RWPE2 (cell line): ENCODE measurements at regions not wholly inside any gene's neighbourhood (a gene's known extent, or its start where the extent isn't known, plus 50 kb on each side); places are given as distances from the start of the nearest gene placed in this dataset.
A peak's percentile ranks its signal among the peaks of the same experiment; 100 is the strongest.

ENCODE experiments used
- ATAC-seq: fragments of 200-7000 bp; cut with Tn5 transposase; 3 replicates; pipeline ENCODE4 v1.9.1; 2021; ENCODE audit warnings: low read depth
- DNase-seq: peaks from one replicate; pipeline ENCODE4 v3.0.0-alpha.2; 2020; ENCODE audit warnings: low spot score
- H3K27ac ChIP-seq: fragments of 450-650 bp; 2 replicates; pipeline ENCODE4 v1.5.1; 2017; ENCODE audit warnings: mild to moderate bottlenecking; ENCODE audit not compliant: poor library complexity, severe bottlenecking
- H3K27me3 ChIP-seq: fragments of 250-450 bp; sonication (Bioruptor Pico); 2 replicates; pipeline ENCODE4 v1.5.1; 2021; ENCODE audit warnings: mild to moderate bottlenecking, moderate library complexity; ENCODE audit not compliant: insufficient read depth, poor library complexity, severe bottlenecking
- H3K36me3 ChIP-seq: fragments of 250-450 bp; sonication (Bioruptor Pico); 2 replicates; pipeline ENCODE4 v1.5.1; 2020; ENCODE audit warnings: low read depth, mild to moderate bottlenecking, moderate library complexity
- H3K4me1 ChIP-seq: fragments of 250-450 bp; sonication (Bioruptor Pico); 2 replicates; pipeline ENCODE4 v1.5.1; 2021; ENCODE audit warnings: mild to moderate bottlenecking, moderate library complexity; ENCODE audit not compliant: insufficient read depth, poor library complexity, severe bottlenecking
- H3K4me3 ChIP-seq: fragments of 250-450 bp; sonication (Bioruptor Pico); 2 replicates; pipeline ENCODE4 v1.5.1; 2021; ENCODE audit warnings: mild to moderate bottlenecking, moderate library complexity; ENCODE audit not compliant: severe bottlenecking
- H3K9me3 ChIP-seq: fragments of 250-450 bp; sonication (Bioruptor Pico); 2 replicates; pipeline ENCODE4 v1.5.1; 2021; ENCODE audit warnings: mild to moderate bottlenecking, moderate library complexity; ENCODE audit not compliant: severe bottlenecking
- CTCF ChIP-seq: fragments of 450-650 bp; IDR thresholded peaks from one replicate; pipeline ENCODE4 v1.5.1; 2017; ENCODE audit warnings: mild to moderate bottlenecking, moderate library complexity; ENCODE audit not compliant: poor library complexity, severe bottlenecking

- no peaks in the 10 kb centered on the region for H3K9me3 ChIP-seq
- peaks cover 81% of the 10 kb centered on the region for H3K27me3 ChIP-seq
- no peak for TF ChIP-seq CTCF
- DNase-seq, result no peak
- H3K36me3 ChIP-seq, result no peaks in the 10 kb centered on the region
- no peak for ATAC-seq
- no peak overlapping the region for H3K4me3 ChIP-seq
- no peaks in the 10 kb centered on the region for H3K4me1 ChIP-seq
- H3K27ac ChIP-seq, result no peak overlapping the region
These were observed 63.0 kb upstream of the VRK1 start for GRCh38 chr14:96734076-96734622.

GRCh38 chr14:96735526-96735925 lies 61.7 kb upstream of the VRK1 start:
- Histone ChIP-seq H3K36me3 (no peaks in the 10 kb centered on the region), H3K27ac (no peak overlapping the region), H3K4me1 (no peaks in the 10 kb centered on the region), H3K9me3 (no peaks in the 10 kb centered on the region), H3K4me3 (no peak overlapping the region), H3K27me3 (peaks cover 79% of the 10 kb centered on the region)
- ATAC-seq (no peak), DNase-seq (no peak)
- no peak for TF ChIP-seq CTCF

- Histone ChIP-seq H3K27me3 (peaks cover 83% of the 10 kb centered on the region), H3K4me1 (no peaks in the 10 kb centered on the region)
- TF ChIP-seq CTCF, result no peak
These were observed 60.7 kb upstream of the VRK1 start for GRCh38 chr14:96736439-96736838.

GRCh38 chr14:96737881-96738280 lies 59.3 kb upstream of the VRK1 start:
- no peak overlapping the region for H3K4me3 ChIP-seq
- no peaks in the 10 kb centered on the region for H3K4me1 ChIP-seq
- H3K27me3 ChIP-seq, result peaks cover 94% of the 10 kb centered on the region
- H3K36me3 ChIP-seq, result no peaks in the 10 kb centered on the region
- H3K27ac ChIP-seq, result no peak overlapping the region
- TF ChIP-seq CTCF, result no peak
- no peaks in the 10 kb centered on the region for H3K9me3 ChIP-seq
- DNase-seq, result no peak
- ATAC-seq, result no peak

More at GRCh38 chr14:96736439-96736838, 60.7 kb upstream of the VRK1 start:
- no peak for DNase-seq
- Histone ChIP-seq H3K9me3 (no peaks in the 10 kb centered on the region), H3K4me3 (no peak overlapping the region), H3K36me3 (no peaks in the 10 kb centered on the region), H3K27ac (no peak overlapping the region)
- no peak for ATAC-seq

GRCh38 chr14:96739200-96739910 lies 57.8 kb upstream of the VRK1 start:
- ATAC-seq (no peak), DNase-seq (peak; percentile 16)
- H3K27me3 ChIP-seq, result peaks cover 87% of the 10 kb centered on the region
- H3K9me3 ChIP-seq, result no peaks in the 10 kb centered on the region
- no peaks in the 10 kb centered on the region for H3K36me3 ChIP-seq
- no peak overlapping the region for H3K4me3 ChIP-seq
- no peaks in the 10 kb centered on the region for H3K4me1 ChIP-seq
- no peak for TF ChIP-seq CTCF
- no peak overlapping the region for H3K27ac ChIP-seq
